Activated naive CD4-positive, alpha-beta T cell treated with Interleukin-2 at 50 U/mL for 16 hours (primary cell): ENCODE measurements at regions not wholly inside any gene's neighbourhood (a gene's known extent, or its start where the extent isn't known, plus 50 kb on each side); places are given as distances from the start of the nearest gene placed in this dataset.

ENCODE experiments used
- DNase-seq: peaks from one replicate; pipeline ENCODE4 v3.0.0-alpha.2; 2020

DNA sequence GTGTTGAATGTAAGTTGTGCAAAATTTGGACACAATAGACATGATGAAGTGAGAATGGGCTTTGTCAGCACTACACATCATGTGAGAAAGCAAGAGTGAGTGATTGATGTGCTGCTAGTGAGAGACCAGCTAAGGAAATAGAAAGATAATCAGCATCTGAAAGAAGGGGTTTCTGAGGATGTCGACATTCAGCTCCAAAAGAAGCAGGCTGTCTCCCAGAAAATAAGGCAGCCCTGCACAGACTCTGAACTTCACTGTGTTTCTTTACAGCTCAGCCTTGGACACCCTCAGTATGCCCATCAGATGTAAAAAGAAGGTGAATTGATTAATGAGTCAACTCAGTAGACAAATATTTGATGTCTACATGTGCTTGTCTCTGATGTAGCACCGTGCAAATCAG, 80.8 kb upstream of the ADCY2 start:
- no peak for DNase-seq

DNA sequence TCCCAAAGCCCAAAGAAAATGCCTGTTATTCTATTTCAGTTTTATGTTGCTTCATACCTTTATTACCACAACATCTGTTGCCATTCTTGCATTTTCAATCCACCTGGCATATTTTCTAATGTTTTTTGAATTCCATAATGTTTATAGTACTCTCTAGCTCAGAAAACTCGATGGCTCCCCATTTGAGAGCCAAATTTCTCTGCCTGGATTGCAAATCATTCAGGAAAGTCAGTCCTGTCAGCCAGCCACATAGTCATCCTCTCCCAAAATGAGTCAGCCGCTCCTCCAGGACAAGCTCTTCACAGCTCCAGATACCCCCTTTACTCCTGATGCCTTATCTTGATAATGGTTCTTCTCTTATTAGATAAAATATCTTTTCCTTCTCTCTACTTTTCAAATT, 78.2 kb upstream of the ADCY2 start:
- DNase-seq: no peak

DNA sequence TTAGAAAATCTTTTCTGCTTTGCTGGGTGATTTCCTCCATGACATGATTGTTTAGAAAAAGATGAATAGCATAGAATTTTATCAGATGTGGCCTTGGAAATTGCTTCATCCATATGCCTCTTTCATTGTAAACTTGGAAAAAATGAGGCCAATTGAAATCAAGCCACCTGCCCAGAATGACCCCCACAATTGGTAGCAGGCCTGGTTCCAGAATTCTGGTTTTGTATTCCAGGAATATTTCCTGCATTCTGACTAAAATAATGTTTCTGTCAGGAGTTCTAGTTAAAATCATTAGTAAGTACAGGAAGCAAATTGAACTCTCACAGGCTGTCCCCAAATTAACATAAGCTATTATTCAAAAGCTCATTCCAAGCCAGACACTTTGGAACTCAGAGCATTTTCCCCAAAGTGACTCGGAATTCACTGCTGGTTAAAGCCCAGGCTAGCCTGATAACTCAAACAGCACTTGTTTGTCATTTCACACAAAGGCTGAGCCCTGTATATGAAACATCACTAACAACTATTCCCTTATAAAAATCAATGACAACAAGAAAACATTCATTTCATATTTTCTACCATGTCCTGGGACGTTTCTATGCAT, 75.1 kb upstream of the ADCY2 start:
- no peak for DNase-seq

DNA sequence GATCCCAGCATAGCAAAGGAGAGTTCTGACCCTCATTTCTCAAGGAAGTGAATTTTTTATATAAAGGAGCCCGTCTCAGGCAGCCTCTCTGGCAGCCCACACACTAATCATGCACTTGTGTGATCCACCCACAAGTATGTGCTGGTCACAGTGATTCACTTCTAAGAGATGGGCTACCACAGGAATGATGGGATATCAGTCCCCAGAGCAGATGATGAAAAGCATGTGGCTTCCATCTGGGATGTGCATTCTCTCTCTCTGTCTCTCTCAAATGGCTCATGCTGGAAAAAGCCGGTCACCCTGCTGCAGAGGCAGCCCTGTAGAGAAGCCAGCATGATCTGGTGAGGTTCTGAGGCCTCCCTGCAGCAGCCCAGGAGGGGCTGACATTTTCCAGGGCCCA, 74.2 kb upstream of the ADCY2 start:
- no peak for DNase-seq

DNA sequence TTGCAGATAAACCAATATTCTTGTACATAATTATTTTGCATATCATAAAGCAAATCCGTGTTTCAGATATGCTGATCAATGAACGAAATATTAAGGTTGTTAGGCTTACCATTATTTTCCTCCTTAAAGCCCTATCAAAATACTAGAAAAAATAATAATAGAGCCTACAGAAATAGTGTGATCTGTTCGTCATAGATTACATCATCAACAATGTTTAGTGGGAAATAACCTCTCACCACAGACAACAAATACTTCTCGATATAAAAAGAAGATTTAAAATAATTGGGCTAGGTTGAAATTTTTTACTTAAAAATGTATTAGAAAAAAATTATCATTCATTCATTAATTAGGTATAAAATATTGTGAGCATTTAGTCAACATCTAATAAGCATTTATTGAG, 71.0 kb upstream of the ADCY2 start:
- DNase-seq: no peak

DNA sequence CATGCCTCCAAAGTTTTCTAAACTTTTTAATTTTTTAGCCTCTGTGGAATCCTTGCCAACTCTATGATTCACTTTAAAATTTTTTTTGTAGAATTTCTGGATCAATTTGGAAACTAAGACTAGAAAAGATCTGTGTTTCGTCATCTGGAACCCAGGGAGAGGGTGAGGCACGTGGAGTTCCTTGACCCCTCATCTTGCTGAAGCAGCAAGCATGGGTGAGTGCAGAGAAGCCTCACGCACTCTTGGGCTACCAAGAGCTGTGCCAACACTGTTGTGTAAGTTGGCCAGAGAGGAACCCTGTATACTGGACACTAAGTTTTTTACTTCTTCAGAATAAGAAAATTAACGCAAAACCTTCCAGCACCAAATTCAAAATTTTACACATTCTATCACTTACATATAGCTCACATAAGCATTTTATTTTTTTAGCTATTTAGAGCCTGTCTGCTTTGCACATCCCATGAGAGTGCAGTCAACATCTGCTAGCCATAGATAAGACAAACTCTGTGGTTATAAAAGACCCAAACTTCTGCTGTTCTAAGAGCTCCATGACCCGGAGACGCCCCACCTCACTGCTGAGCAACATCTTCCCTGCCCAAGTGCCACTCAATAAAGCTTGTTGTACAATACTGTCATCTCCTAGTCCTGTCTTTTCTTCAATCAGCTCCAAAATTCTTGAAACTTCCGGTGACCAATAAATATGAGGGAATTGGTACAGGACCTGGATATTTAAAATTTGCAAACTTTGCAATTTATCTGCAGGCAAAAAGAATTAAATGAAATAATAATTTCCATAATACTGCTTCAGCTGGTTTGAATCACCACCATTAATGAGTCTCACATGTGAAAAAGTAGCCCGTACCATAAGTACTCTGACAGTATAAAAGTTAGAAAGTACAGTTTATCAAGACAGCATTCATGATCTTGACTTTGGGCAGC, 69.7 kb upstream of the ADCY2 start:
- DNase-seq: no peak

DNA sequence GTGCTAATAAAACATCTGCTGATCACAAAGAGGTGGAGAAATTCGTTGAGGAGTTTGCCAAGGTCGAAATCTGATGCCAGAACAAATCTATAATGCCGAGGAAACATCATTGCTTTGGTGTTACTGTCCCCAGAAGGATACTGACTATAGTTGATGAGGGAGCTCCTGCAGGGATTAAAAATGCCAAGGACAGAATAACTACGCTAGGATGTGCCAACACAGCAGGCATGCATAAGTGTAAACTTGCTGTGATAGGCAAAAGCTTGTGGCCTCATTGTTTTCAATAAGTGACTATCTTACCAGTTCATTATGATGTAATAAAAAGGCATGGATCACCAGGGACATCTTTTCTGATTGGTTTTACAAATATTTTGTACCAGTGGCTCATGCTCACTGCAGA, 66.8 kb upstream of the ADCY2 start:
- DNase-seq: no peak

DNA sequence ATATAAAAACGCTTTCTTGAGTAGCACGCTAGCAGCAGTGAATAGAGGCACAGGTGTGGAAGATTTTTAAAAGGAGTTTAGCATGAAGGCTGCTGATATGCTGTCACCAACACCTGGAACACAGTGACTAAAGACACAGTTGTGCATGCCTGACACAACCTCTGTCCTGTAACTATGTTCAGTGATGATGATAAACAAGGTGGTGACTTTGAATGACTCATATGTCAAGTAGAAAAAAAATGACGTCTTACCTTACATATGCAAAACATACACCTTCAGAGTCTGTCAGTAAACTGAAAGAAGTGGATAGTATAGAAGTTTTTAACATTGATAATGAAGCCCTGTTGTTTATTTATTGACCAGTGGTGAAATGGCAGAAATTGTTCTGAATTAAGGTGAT, 66.2 kb upstream of the ADCY2 start:
- no peak for DNase-seq

DNA sequence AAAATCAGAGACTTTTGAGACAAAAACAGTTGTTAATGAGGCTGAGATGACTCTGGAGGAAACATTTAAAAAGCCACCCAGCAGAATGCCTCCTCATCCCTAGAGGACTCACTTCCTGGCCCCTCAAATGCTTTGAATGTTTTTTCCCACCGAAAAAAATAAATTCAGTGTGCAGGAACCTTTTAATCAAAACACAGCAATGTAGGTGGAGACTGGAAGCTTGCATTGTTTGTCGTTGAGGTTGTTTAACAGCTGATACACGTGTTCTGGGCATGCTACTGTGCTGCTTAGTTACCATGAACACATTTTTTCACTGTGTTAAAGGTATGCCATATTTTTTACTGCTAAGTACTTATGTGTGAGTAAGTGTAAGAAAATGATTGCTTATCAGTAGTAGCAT, 65.7 kb upstream of the ADCY2 start:
- no peak for DNase-seq

DNA sequence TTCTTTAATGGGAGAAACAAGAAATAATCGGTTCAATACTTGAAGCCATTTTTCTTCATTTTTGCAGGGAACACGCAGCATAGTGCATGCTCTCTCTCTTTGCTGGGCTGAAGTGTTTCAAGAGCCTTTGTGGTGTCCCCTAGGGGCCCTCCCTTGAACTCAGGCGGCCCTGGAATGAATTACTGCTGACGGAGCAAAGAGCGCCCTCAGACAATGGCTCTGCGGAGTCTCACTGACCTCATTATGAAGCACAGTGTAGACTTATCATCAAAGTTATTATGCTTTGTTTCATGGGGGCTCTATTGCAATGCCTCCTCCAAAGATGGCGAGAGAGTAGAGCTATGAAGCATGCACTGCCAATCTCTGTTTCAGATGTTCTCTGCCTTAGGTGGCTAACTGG, 64.8 kb upstream of the ADCY2 start:
- DNase-seq: no peak
